ENCODE measurements at regions not wholly inside any gene's neighbourhood (a gene's known extent, or its start where the extent isn't known, plus 50 kb on each side); places are given as distances from the start of the nearest gene placed in this dataset.

GRCh38 chr20:40160097-40160550 is 528.9 kb downstream of the MAFB start:
- Histone ChIP-seq H3K27ac (ENCODE audit: low read depth, low read length) (no peak overlapping the region), H3K27me3 (ENCODE audit: control insufficient read depth in 1 of 2, insufficient read depth in 2 of 2, low read length in 2 of 2) (peaks cover 0 to 3% of the 10 kb centered on the region in 2 donors), H3K4me1 (ENCODE audit: control insufficient read depth in 1 of 2, insufficient read depth in 2 of 2, low read length in 2 of 2) (no peaks in the 10 kb centered on the region), H3K4me3 (ENCODE audit: low read depth in 1 of 2, low read length in 2 of 2) (no peak overlapping the region), H3K9ac (ENCODE audit: low read depth in 1 of 2, low read length in 2 of 2) (no peak overlapping the region), H3K36me3 (ENCODE audit: control insufficient read depth in 1 of 2, insufficient read depth in 2 of 2, low read length in 2 of 2) (no peaks in the 10 kb centered on the region), H3K9me3 (ENCODE audit: control insufficient read depth in 1 of 2, low read length in 2 of 2) (no peaks in the 10 kb centered on the region)

GRCh38 chr20:40159276-40159675 is 529.8 kb downstream of the MAFB start:
- Histone ChIP-seq H3K27me3 (ENCODE audit: control insufficient read depth in 1 of 2, insufficient read depth in 2 of 2, low read length in 2 of 2) (peaks cover 0 to 3% of the 10 kb centered on the region in 2 donors), H3K4me3 (ENCODE audit: low read depth in 1 of 2, low read length in 2 of 2) (no peak overlapping the region), H3K4me1 (ENCODE audit: control insufficient read depth in 1 of 2, insufficient read depth in 2 of 2, low read length in 2 of 2) (no peaks in the 10 kb centered on the region), H3K9me3 (ENCODE audit: control insufficient read depth in 1 of 2, low read length in 2 of 2) (no peaks in the 10 kb centered on the region), H3K27ac (ENCODE audit: low read depth, low read length) (no peak overlapping the region), H3K36me3 (ENCODE audit: control insufficient read depth in 1 of 2, insufficient read depth in 2 of 2, low read length in 2 of 2) (no peaks in the 10 kb centered on the region), H3K9ac (ENCODE audit: low read depth in 1 of 2, low read length in 2 of 2) (no peak overlapping the region)

GRCh38 chr20:40156600-40157317 is 532.3 kb downstream of the MAFB start:
- no peak overlapping the region for H3K9ac ChIP-seq (ENCODE audit: low read depth in 1 of 2, low read length in 2 of 2)
- H3K9me3 ChIP-seq (ENCODE audit: control insufficient read depth in 1 of 2, low read length in 2 of 2), result no peaks in the 10 kb centered on the region
- no peak overlapping the region for H3K4me3 ChIP-seq (ENCODE audit: low read depth in 1 of 2, low read length in 2 of 2)
- H3K27ac ChIP-seq (ENCODE audit: low read depth, low read length), result no peak overlapping the region
- H3K4me1 ChIP-seq (ENCODE audit: control insufficient read depth in 1 of 2, insufficient read depth in 2 of 2, low read length in 2 of 2), result no peaks in the 10 kb centered on the region
- peaks cover 0 to 3% of the 10 kb centered on the region in 2 donors for H3K27me3 ChIP-seq (ENCODE audit: control insufficient read depth in 1 of 2, insufficient read depth in 2 of 2, low read length in 2 of 2)
- H3K36me3 ChIP-seq (ENCODE audit: control insufficient read depth in 1 of 2, insufficient read depth in 2 of 2, low read length in 2 of 2), result no peaks in the 10 kb centered on the region

GRCh38 chr20:40154514-40154913 is 534.5 kb downstream of the MAFB start:
- H3K4me3 ChIP-seq (ENCODE audit: low read depth in 1 of 2, low read length in 2 of 2), result no peak overlapping the region
- no peak overlapping the region for H3K27ac ChIP-seq (ENCODE audit: low read depth, low read length)
- H3K27me3 ChIP-seq (ENCODE audit: control insufficient read depth in 1 of 2, insufficient read depth in 2 of 2, low read length in 2 of 2), result peaks cover 0 to 3% of the 10 kb centered on the region in 2 donors
- H3K36me3 ChIP-seq (ENCODE audit: control insufficient read depth in 1 of 2, insufficient read depth in 2 of 2, low read length in 2 of 2), result no peaks in the 10 kb centered on the region
- no peak overlapping the region for H3K9ac ChIP-seq (ENCODE audit: low read depth in 1 of 2, low read length in 2 of 2)
- no peaks in the 10 kb centered on the region for H3K4me1 ChIP-seq (ENCODE audit: control insufficient read depth in 1 of 2, insufficient read depth in 2 of 2, low read length in 2 of 2)
- H3K9me3 ChIP-seq (ENCODE audit: control insufficient read depth in 1 of 2, low read length in 2 of 2), result no peaks in the 10 kb centered on the region

GRCh38 chr20:40148886-40149285 is 540.1 kb downstream of the MAFB start:
- no peak overlapping the region for H3K4me3 ChIP-seq (ENCODE audit: low read depth in 1 of 2, low read length in 2 of 2)
- no peak overlapping the region for H3K9ac ChIP-seq (ENCODE audit: low read depth in 1 of 2, low read length in 2 of 2)

GRCh38 chr20:40146071-40146470 is 543.0 kb downstream of the MAFB start:
- H3K27ac ChIP-seq (ENCODE audit: low read depth, low read length), result no peak overlapping the region
- H3K4me3 ChIP-seq (ENCODE audit: low read depth in 1 of 2, low read length in 2 of 2), result no peak overlapping the region
- H3K27me3 ChIP-seq (ENCODE audit: control insufficient read depth in 1 of 2, insufficient read depth in 2 of 2, low read length in 2 of 2), result no peaks in the 10 kb centered on the region
- no peaks in the 10 kb centered on the region for H3K4me1 ChIP-seq (ENCODE audit: control insufficient read depth in 1 of 2, insufficient read depth in 2 of 2, low read length in 2 of 2)
- H3K9ac ChIP-seq (ENCODE audit: low read depth in 1 of 2, low read length in 2 of 2), result no peak overlapping the region
- no peaks in the 10 kb centered on the region for H3K36me3 ChIP-seq (ENCODE audit: control insufficient read depth in 1 of 2, insufficient read depth in 2 of 2, low read length in 2 of 2)
- H3K9me3 ChIP-seq (ENCODE audit: control insufficient read depth in 1 of 2, low read length in 2 of 2), result no peaks in the 10 kb centered on the region

More at GRCh38 chr20:40148886-40149285, 540.1 kb downstream of the MAFB start:
- H3K4me1 ChIP-seq (ENCODE audit: control insufficient read depth in 1 of 2, insufficient read depth in 2 of 2, low read length in 2 of 2), result no peaks in the 10 kb centered on the region
- no peaks in the 10 kb centered on the region for H3K27me3 ChIP-seq (ENCODE audit: control insufficient read depth in 1 of 2, insufficient read depth in 2 of 2, low read length in 2 of 2)
- no peaks in the 10 kb centered on the region for H3K9me3 ChIP-seq (ENCODE audit: control insufficient read depth in 1 of 2, low read length in 2 of 2)
- H3K36me3 ChIP-seq (ENCODE audit: control insufficient read depth in 1 of 2, insufficient read depth in 2 of 2, low read length in 2 of 2), result no peaks in the 10 kb centered on the region
- H3K27ac ChIP-seq (ENCODE audit: low read depth, low read length), result no peak overlapping the region

- Histone ChIP-seq H3K4me1 (ENCODE audit: control insufficient read depth in 1 of 2, insufficient read depth in 2 of 2, low read length in 2 of 2) (no peaks in the 10 kb centered on the region), H3K9me3 (ENCODE audit: control insufficient read depth in 1 of 2, low read length in 2 of 2) (no peaks in the 10 kb centered on the region), H3K27me3 (ENCODE audit: control insufficient read depth in 1 of 2, insufficient read depth in 2 of 2, low read length in 2 of 2) (no peaks in the 10 kb centered on the region), H3K4me3 (ENCODE audit: low read depth in 1 of 2, low read length in 2 of 2) (no peak overlapping the region), H3K9ac (ENCODE audit: low read depth in 1 of 2, low read length in 2 of 2) (no peak overlapping the region), H3K36me3 (ENCODE audit: control insufficient read depth in 1 of 2, insufficient read depth in 2 of 2, low read length in 2 of 2) (no peaks in the 10 kb centered on the region), H3K27ac (ENCODE audit: low read depth, low read length) (no peak overlapping the region)
Observed at GRCh38 chr20:40144581-40144980, 544.5 kb downstream of the MAFB start.

GRCh38 chr20:40134176-40134575 is 554.9 kb downstream of the MAFB start:
- H3K9me3 ChIP-seq (ENCODE audit: control insufficient read depth in 1 of 2, low read length in 2 of 2), result peaks cover 0 to 4% of the 10 kb centered on the region in 2 donors
- no peaks in the 10 kb centered on the region for H3K36me3 ChIP-seq (ENCODE audit: control insufficient read depth in 1 of 2, insufficient read depth in 2 of 2, low read length in 2 of 2)
- H3K27ac ChIP-seq (ENCODE audit: low read depth, low read length), result no peak overlapping the region
- no peak overlapping the region for H3K4me3 ChIP-seq (ENCODE audit: low read depth in 1 of 2, low read length in 2 of 2)
- no peaks in the 10 kb centered on the region for H3K27me3 ChIP-seq (ENCODE audit: control insufficient read depth in 1 of 2, insufficient read depth in 2 of 2, low read length in 2 of 2)
- H3K4me1 ChIP-seq (ENCODE audit: control insufficient read depth in 1 of 2, insufficient read depth in 2 of 2, low read length in 2 of 2), result no peaks in the 10 kb centered on the region
- no peak overlapping the region for H3K9ac ChIP-seq (ENCODE audit: low read depth in 1 of 2, low read length in 2 of 2)

- Histone ChIP-seq H3K4me1 (ENCODE audit: control insufficient read depth in 1 of 2, insufficient read depth in 2 of 2, low read length in 2 of 2) (no peaks in the 10 kb centered on the region), H3K4me3 (ENCODE audit: low read depth in 1 of 2, low read length in 2 of 2) (no peak overlapping the region), H3K9me3 (ENCODE audit: control insufficient read depth in 1 of 2, low read length in 2 of 2) (no peaks in the 10 kb centered on the region), H3K36me3 (ENCODE audit: control insufficient read depth in 1 of 2, insufficient read depth in 2 of 2, low read length in 2 of 2) (no peaks in the 10 kb centered on the region), H3K27me3 (ENCODE audit: control insufficient read depth in 1 of 2, insufficient read depth in 2 of 2, low read length in 2 of 2) (no peaks in the 10 kb centered on the region), H3K27ac (ENCODE audit: low read depth, low read length) (no peak overlapping the region), H3K9ac (ENCODE audit: low read depth in 1 of 2, low read length in 2 of 2) (no peak overlapping the region)
Observed at GRCh38 chr20:40120827-40121226, 568.2 kb downstream of the MAFB start.

- no peaks in the 10 kb centered on the region for H3K4me1 ChIP-seq (ENCODE audit: control insufficient read depth in 1 of 2, insufficient read depth in 2 of 2, low read length in 2 of 2)
- no peak overlapping the region for H3K27ac ChIP-seq (ENCODE audit: low read depth, low read length)
- no peaks in the 10 kb centered on the region for H3K36me3 ChIP-seq (ENCODE audit: control insufficient read depth in 1 of 2, insufficient read depth in 2 of 2, low read length in 2 of 2)
- no peak overlapping the region for H3K9ac ChIP-seq (ENCODE audit: low read depth in 1 of 2, low read length in 2 of 2)
- no peaks in the 10 kb centered on the region for H3K9me3 ChIP-seq (ENCODE audit: control insufficient read depth in 1 of 2, low read length in 2 of 2)
- no peak overlapping the region for H3K4me3 ChIP-seq (ENCODE audit: low read depth in 1 of 2, low read length in 2 of 2)
- H3K27me3 ChIP-seq (ENCODE audit: control insufficient read depth in 1 of 2, insufficient read depth in 2 of 2, low read length in 2 of 2), result no peaks in the 10 kb centered on the region
Observed at GRCh38 chr20:40111282-40111681, 577.8 kb downstream of the MAFB start.

All from duodenal mucosa (tissue), 2 donors.